K562 (cell line): ENCODE measurements at regions not wholly inside any gene's neighbourhood (a gene's known extent, or its start where the extent isn't known, plus 50 kb on each side); places are given as distances from the start of the nearest gene placed in this dataset.
"Not testable (repeated sequence)": the region's sequence is repeated elsewhere in the genome, so short reads cannot be mapped to it uniquely, and the experiment has no call there.

ENCODE experiments used
- ATF6 ChIP-seq: sonication (generic); formaldehyde crosslinking; IDR thresholded peaks from 2 replicates; pipeline ENCODE4 v1.4.0; 2020; ENCODE audit warnings: mild to moderate bottlenecking, missing genetic modification reagents
- CTCF ChIP-seq, 3 experiments: IDR thresholded peaks in 2 of 3; conservative IDR thresholded peaks in 1 of 3; 2 replicates each; pipeline ENCODE4 v1.5.1; 2011 to 2012; ENCODE audit warnings: low read length in 3 of 3, mild to moderate bottlenecking in 3 of 3, control low read depth in 2 of 3, improper control_type of control experiment in 1 of 3, inconsistent platforms in 1 of 3, low read depth in 1 of 3, mixed read lengths in 1 of 3, moderate library complexity in 1 of 3; ENCODE audit not compliant: insufficient read depth in 2 of 3
- HDAC1 ChIP-seq, 2 experiments: fragments of 450-650 bp; IDR thresholded peaks; 2 replicates each; pipeline ENCODE4 v1.6.1; 2016 to 2017; ENCODE audit warnings: inconsistent platforms in 1 of 2, mild to moderate bottlenecking in 1 of 2, moderate library complexity in 1 of 2
- NFE2L1 ChIP-seq: fragments of 450-650 bp; IDR thresholded peaks from 2 replicates; pipeline ENCODE4 v1.6.1; 2016; ENCODE audit warnings: missing genetic modification characterization, low read depth, mild to moderate bottlenecking, missing compliant biosample characterization, moderate library complexity, borderline replicate concordance
- TAF1 ChIP-seq: IDR thresholded peaks from 2 replicates; pipeline ENCODE4 v1.6.1; 2011; ENCODE audit warnings: mild to moderate bottlenecking, low read length, moderate library complexity; ENCODE audit not compliant: insufficient read depth, control insufficient read depth, severe bottlenecking; ENCODE audit errors: extremely low read depth
- TCF3 ChIP-seq: sonication (generic); formaldehyde crosslinking; IDR thresholded peaks from 2 replicates; pipeline ENCODE4 v1.4.0; 2020; ENCODE audit warnings: mild to moderate bottlenecking, missing genetic modification reagents
- USF2 ChIP-seq: sonication (generic); formaldehyde crosslinking; IDR thresholded peaks from 2 replicates; pipeline ENCODE4 v1.5.0; 2020; ENCODE audit warnings: missing genetic modification reagents

- TF ChIP-seq HDAC1 (IDR thresholded peaks at IDR 0.05); TCF3 (CRISPR knock-in tag); CTCF (IDR thresholded peaks at IDR 0.05 in 2 of 3, conservative IDR thresholded peaks at IDR 0.05 in 1 of 3; ENCODE audit: insufficient read depth in 2 of 3, low read depth in 1 of 3, low read length in 3 of 3); TAF1; USF2 (CRISPR knock-in tag); ATF6 (CRISPR knock-in tag); NFE2L1 (tag): not testable (repeated sequence)
Observed at GRCh38 chr6:26754801-26755200, 95.3 kb upstream of the ZNF322 start.
